PC-3 (cell line): ENCODE measurements at regions not wholly inside any gene's neighbourhood (a gene's known extent, or its start where the extent isn't known, plus 50 kb on each side); places are given as distances from the start of the nearest gene placed in this dataset.

Experiments
- ATAC-seq: fragments of 200-7000 bp; cut with Tn5 transposase; 2 replicates; pipeline ENCODE4 v1.9.1; 2020; ENCODE audit warnings: mild to moderate bottlenecking, moderate library complexity
- BruUV-seq: library from RNA; stranded (reverse); fragments of 400-500 nt; replicated peaks from 2 replicates; lab custom pipeline; 2021; lab: Mats Ljungman, UMichigan
- CTCF ChIA-PET: fragments of 300-600 bp; sonication (Branson Sonifier 250); formaldehyde crosslinking; loops from one replicate; lab custom pipeline; 2022; ENCODE audit warnings: antibody characterized with exemption; lab: Charles Lee
- POLR2A ChIA-PET: fragments of 300-600 bp; sonication (Branson Sonifier 250); formaldehyde crosslinking; loops from one replicate; lab custom pipeline; 2022; ENCODE audit warnings: antibody characterized with exemption; ENCODE audit not compliant: unreplicated experiment; lab: Charles Lee
- DNase-seq: peaks from one replicate; pipeline ENCODE4 v3.0.0-alpha.2; 2015
- H2AFZ ChIP-seq: fragments of 300-600 bp; sonication (generic); 2 replicates; pipeline ENCODE4 v1.6.0; 2016; ENCODE audit warnings: antibody characterized with exemption, low read length
- H3F3A ChIP-seq: fragments of 300-600 bp; sonication (generic); one replicate; pipeline ENCODE4 v1.6.0; 2017; ENCODE audit warnings: antibody characterized with exemption, low read length, control low read depth, mild to moderate bottlenecking; ENCODE audit not compliant: unreplicated experiment
- H3K27ac ChIP-seq: fragments of 300-600 bp; sonication (generic); 2 replicates; pipeline ENCODE4 v1.5.1; 2016; ENCODE audit warnings: mild to moderate bottlenecking, low read length
- H3K27me3 ChIP-seq: fragments of 300-600 bp; sonication (generic); 2 replicates; pipeline ENCODE4 v1.6.1; 2016; ENCODE audit warnings: low read length, mixed read lengths
- H3K36me3 ChIP-seq: fragments of 300-600 bp; sonication (generic); 2 replicates; pipeline ENCODE4 v1.6.1; 2016; ENCODE audit warnings: low read depth, mixed run types, low read length, mixed read lengths
- H3K4me1 ChIP-seq: fragments of 300-600 bp; sonication (generic); 2 replicates; pipeline ENCODE4 v1.5.1; 2016; ENCODE audit warnings: low read length; ENCODE audit not compliant: insufficient read depth
- H3K4me2 ChIP-seq: fragments of 300-600 bp; sonication (generic); 2 replicates; pipeline ENCODE4 v1.6.0; 2016; ENCODE audit warnings: low read length
- H3K4me3 ChIP-seq: fragments of 300-600 bp; sonication (generic); 2 replicates; pipeline ENCODE4 v1.5.1; 2016; ENCODE audit warnings: mild to moderate bottlenecking, low read length, mixed read lengths
- H3K79me2 ChIP-seq: fragments of 300-600 bp; sonication (generic); 2 replicates; pipeline ENCODE4 v1.6.1; 2017; ENCODE audit warnings: low read length, mixed read lengths
- H3K9ac ChIP-seq: fragments of 300-600 bp; sonication (generic); 2 replicates; pipeline ENCODE4 v1.6.0; 2016; ENCODE audit warnings: mild to moderate bottlenecking, low read length
- H3K9me2 ChIP-seq: fragments of 300-600 bp; sonication (generic); replicated peaks from 2 replicates; pipeline ENCODE4 v1.6.1; 2016; ENCODE audit warnings: mixed run types, low read length, mixed read lengths
- H3K9me3 ChIP-seq: fragments of 300-600 bp; sonication (generic); 2 replicates; pipeline ENCODE4 v1.6.1; 2016; ENCODE audit warnings: low read length, mixed read lengths
- H4K20me1 ChIP-seq: fragments of 300-600 bp; sonication (generic); 2 replicates; pipeline ENCODE4 v1.6.1; 2016; ENCODE audit warnings: low read length, mixed read lengths
- CTCF ChIP-seq: fragments of 300-600 bp; sonication (generic); conservative IDR thresholded peaks from 2 replicates; pipeline ENCODE4 v1.5.1; 2017; ENCODE audit warnings: antibody characterized with exemption, low read depth, mild to moderate bottlenecking, low read length
- EZH2 ChIP-seq: fragments of 300-600 bp; sonication (generic); IDR thresholded peaks from one replicate; pipeline ENCODE4 v1.6.1; 2017; ENCODE audit warnings: antibody characterized with exemption, mild to moderate bottlenecking, low read length; ENCODE audit not compliant: unreplicated experiment
- EZH2phosphoT487 ChIP-seq: fragments of 300-600 bp; sonication (generic); IDR thresholded peaks from 2 replicates; pipeline ENCODE4 v1.6.1; 2018; ENCODE audit warnings: mild to moderate bottlenecking, antibody characterized with exemption, low read length, borderline replicate concordance
- intact Hi-C: fragments of 100-400 bp; cut with micrococcal nuclease; formaldehyde crosslinking; loops from 2 replicates; pipeline ENCODE4 v1.9.0; 2023

- Histone ChIP-seq H3K9me2 (no peaks in the 10 kb centered on the region), H3K9me3 (no peaks in the 10 kb centered on the region), H3K79me2 (no peaks in the 10 kb centered on the region), H3F3A (no peaks in the 10 kb centered on the region), H3K4me1 (no peaks in the 10 kb centered on the region), H4K20me1 (no peaks in the 10 kb centered on the region), H3K4me2 (no peak overlapping the region), H3K9ac (no peak overlapping the region), H2AFZ (no peak overlapping the region), H3K27ac (no peak overlapping the region), H3K36me3 (no peaks in the 10 kb centered on the region), H3K4me3 (no peak overlapping the region), H3K27me3 (no peaks in the 10 kb centered on the region)
- POLR2A ChIA-PET = no interaction called here
- intact Hi-C loops = no loop called here
- DNase-seq (no peak), ATAC-seq (no peak)
- CTCF ChIA-PET = no interaction called here
- no peak for TF ChIP-seq EZH2
- no peak for TF ChIP-seq CTCF
- no peak for TF ChIP-seq EZH2phosphoT487
- BruUV-seq = no TSS peak
These were observed 525.8 kb downstream of the DIPK2A start for GRCh38 chr3:144497452-144497851.

- Histone ChIP-seq H3K79me2 (no peaks in the 10 kb centered on the region), H3K4me3 (no peak overlapping the region), H3K27ac (no peak overlapping the region), H2AFZ (no peak overlapping the region), H3K4me1 (no peaks in the 10 kb centered on the region), H3K9ac (no peak overlapping the region), H3K9me3 (no peaks in the 10 kb centered on the region), H3K36me3 (no peaks in the 10 kb centered on the region), H4K20me1 (no peaks in the 10 kb centered on the region), H3K4me2 (no peak overlapping the region), H3F3A (no peaks in the 10 kb centered on the region), H3K9me2 (no peaks in the 10 kb centered on the region), H3K27me3 (no peaks in the 10 kb centered on the region)
- TF ChIP-seq EZH2 (no peak), CTCF (no peak), EZH2phosphoT487 (no peak)
- no TSS peak for BruUV-seq
- CTCF ChIA-PET = no interaction called here
- POLR2A ChIA-PET = interaction anchor here (0.5 kb wide), 1 partner anchor 47 kb away, joined by 3 read pairs; no protein-coding TSS in a partner anchor
- ATAC-seq (peak; percentile 51), DNase-seq (peak; percentile 41)
- intact Hi-C loops = no loop called here
These were observed 527.6 kb downstream of the DIPK2A start for GRCh38 chr3:144499001-144499930.

GRCh38 chr3:144501467-144501866, 529.8 kb downstream of the DIPK2A start:
- intact Hi-C loops = no loop called here
- Histone ChIP-seq H3K79me2 (no peaks in the 10 kb centered on the region), H3K4me3 (no peak overlapping the region), H4K20me1 (no peaks in the 10 kb centered on the region), H3K27ac (no peak overlapping the region), H3K36me3 (no peaks in the 10 kb centered on the region), H3K27me3 (no peaks in the 10 kb centered on the region), H3K4me1 (no peaks in the 10 kb centered on the region), H2AFZ (no peak overlapping the region), H3K9me3 (no peaks in the 10 kb centered on the region), H3K9me2 (no peaks in the 10 kb centered on the region), H3K4me2 (no peak overlapping the region), H3K9ac (no peak overlapping the region), H3F3A (no peaks in the 10 kb centered on the region)
- no TSS peak for BruUV-seq
- TF ChIP-seq CTCF = no peak
- DNase-seq = no peak
- ChIA-PET POLR2A (interaction anchor here (0.7 kb wide), 1 partner anchor 489 kb away, joined by 6 read pairs; no protein-coding TSS in a partner anchor), CTCF (no interaction called here)
- ATAC-seq = no peak
